ENCODE measurements at regions not wholly inside any gene's neighbourhood (a gene's known extent, or its start where the extent isn't known, plus 50 kb on each side); places are given as distances from the start of the nearest gene placed in this dataset.

GRCh38 chr1:74818241-74818640, 85.3 kb downstream of the TYW3 start:
- no peak for DNase-seq
- Histone ChIP-seq H3K9me3 (ENCODE audit: control insufficient read depth in 2 of 2, insufficient read depth in 1 of 2, low read depth in 1 of 2, low read length in 1 of 2) (no peaks in the 10 kb centered on the region), H3K36me3 (ENCODE audit: control insufficient read depth in 3 of 3, insufficient read depth in 2 of 3, low read depth in 1 of 3, low read length in 3 of 3) (no peaks in the 10 kb centered on the region), H3K4me1 (ENCODE audit: control insufficient read depth in 3 of 3, insufficient read depth in 2 of 3, low read depth in 1 of 3, low read length in 2 of 3) (no peaks in the 10 kb centered on the region), H3K27me3 (ENCODE audit: control insufficient read depth in 3 of 3, insufficient read depth in 3 of 3, low read length in 3 of 3) (no peaks in the 10 kb centered on the region), H3K27ac (ENCODE audit: low read depth in 1 of 3, low read length in 2 of 3) (no peak overlapping the region), H3K4me3 (ENCODE audit: low read depth in 1 of 3, low read length in 3 of 3) (no peak overlapping the region)
- 81 to 88% (median 85%) methylated on average over 1 of the region's 1 CpG for WGBS, 3 donors
- FAIRE-seq, result no peak

GRCh38 chr1:74818661-74819456, 85.9 kb downstream of the TYW3 start:
- FAIRE-seq (no peak), DNase-seq (no peak)
- Histone ChIP-seq H3K9me3 (ENCODE audit: control insufficient read depth in 2 of 2, insufficient read depth in 1 of 2, low read depth in 1 of 2, low read length in 1 of 2) (no peaks in the 10 kb centered on the region), H3K27ac (ENCODE audit: low read depth in 1 of 3, low read length in 2 of 3) (no peak overlapping the region), H3K36me3 (ENCODE audit: control insufficient read depth in 3 of 3, insufficient read depth in 2 of 3, low read depth in 1 of 3, low read length in 3 of 3) (no peaks in the 10 kb centered on the region), H3K27me3 (ENCODE audit: control insufficient read depth in 3 of 3, insufficient read depth in 3 of 3, low read length in 3 of 3) (no peaks in the 10 kb centered on the region), H3K4me3 (ENCODE audit: low read depth in 1 of 3, low read length in 3 of 3) (no peak overlapping the region), H3K4me1 (ENCODE audit: control insufficient read depth in 3 of 3, insufficient read depth in 2 of 3, low read depth in 1 of 3, low read length in 2 of 3) (no peaks in the 10 kb centered on the region)
- WGBS, 3 donors, result 73 to 76% (median 76%) methylated on average over 6 of the region's 6 CpGs

DNA sequence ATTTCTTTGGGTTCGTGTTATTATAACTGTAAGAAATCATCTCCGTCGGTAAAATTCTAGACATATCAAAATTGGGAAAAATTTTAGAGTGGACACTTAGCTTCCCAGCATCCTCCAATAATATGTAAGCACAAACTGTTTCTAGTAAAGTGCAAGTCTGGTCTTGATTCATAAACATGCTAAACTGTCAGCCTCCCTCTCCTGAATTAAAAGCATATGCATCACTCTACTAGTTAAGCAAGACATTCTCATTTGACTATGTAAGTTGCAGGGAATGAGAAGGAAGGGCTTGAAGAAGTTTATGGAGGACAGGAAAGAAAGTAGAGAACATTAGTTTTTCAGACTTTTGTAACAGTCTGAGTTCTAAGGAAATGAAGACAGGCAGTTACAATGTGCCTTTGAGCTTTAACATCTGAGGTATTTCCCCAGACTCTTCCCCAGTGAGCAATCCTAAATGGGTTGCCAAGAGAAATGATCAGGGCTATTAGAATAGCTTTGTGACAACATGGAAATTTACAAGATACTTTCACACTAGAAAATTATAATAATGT, 90.0 kb downstream of the TYW3 start:
- no peaks in the 10 kb centered on the region for H3K36me3 ChIP-seq (ENCODE audit: control insufficient read depth in 3 of 3, insufficient read depth in 2 of 3, low read depth in 1 of 3, low read length in 3 of 3)
- FAIRE-seq (no peak), DNase-seq (no peak)
- H3K27me3 ChIP-seq (ENCODE audit: control insufficient read depth in 3 of 3, insufficient read depth in 3 of 3, low read length in 3 of 3), result no peaks in the 10 kb centered on the region
- 87 to 94% (median 94%) methylated on average over 3 of the region's 3 CpGs for WGBS, 3 donors
- no peak overlapping the region for H3K4me3 ChIP-seq (ENCODE audit: low read depth in 1 of 3, low read length in 3 of 3)
- H3K9me3 ChIP-seq (ENCODE audit: control insufficient read depth in 2 of 2, insufficient read depth in 1 of 2, low read depth in 1 of 2, low read length in 1 of 2), result no peaks in the 10 kb centered on the region
- H3K4me1 ChIP-seq (ENCODE audit: control insufficient read depth in 3 of 3, insufficient read depth in 2 of 3, low read depth in 1 of 3, low read length in 2 of 3), result no peaks in the 10 kb centered on the region
- no peak overlapping the region for H3K27ac ChIP-seq (ENCODE audit: low read depth in 1 of 3, low read length in 2 of 3)

DNA sequence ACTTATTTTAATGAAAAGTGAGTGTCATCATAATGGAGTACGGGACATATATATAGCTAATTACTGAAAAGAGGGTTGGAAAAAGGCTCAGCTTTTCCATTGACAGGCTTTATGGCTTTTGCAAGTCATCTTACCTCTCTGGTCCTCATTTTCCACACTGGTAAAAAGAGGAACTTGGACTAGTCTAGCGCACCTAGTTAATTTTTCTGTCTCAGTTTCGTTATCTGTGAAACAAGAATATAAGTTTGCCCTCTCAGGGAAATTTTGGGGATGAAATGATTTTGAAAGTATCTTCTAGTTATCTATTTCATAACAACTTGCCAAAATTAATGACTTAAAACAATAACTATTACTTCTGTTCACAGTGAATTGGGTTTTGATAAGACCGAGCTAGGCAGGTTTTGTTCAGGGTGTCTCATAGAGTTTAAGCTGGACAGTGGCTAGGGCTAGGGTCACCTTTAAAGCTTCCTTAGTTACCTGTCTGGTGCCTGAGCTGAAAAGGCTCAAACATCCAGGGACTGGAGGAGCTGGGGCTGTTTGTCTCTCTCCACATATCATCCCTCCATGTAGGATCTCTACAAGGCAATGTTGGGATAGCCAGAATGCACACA, 91.7 kb downstream of the TYW3 start:
- Histone ChIP-seq H3K27ac (ENCODE audit: low read depth in 1 of 3, low read length in 2 of 3) (no peak overlapping the region), H3K27me3 (ENCODE audit: control insufficient read depth in 3 of 3, insufficient read depth in 3 of 3, low read length in 3 of 3) (no peaks in the 10 kb centered on the region), H3K4me1 (ENCODE audit: control insufficient read depth in 3 of 3, insufficient read depth in 2 of 3, low read depth in 1 of 3, low read length in 2 of 3) (no peaks in the 10 kb centered on the region), H3K36me3 (ENCODE audit: control insufficient read depth in 3 of 3, insufficient read depth in 2 of 3, low read depth in 1 of 3, low read length in 3 of 3) (no peaks in the 10 kb centered on the region), H3K4me3 (ENCODE audit: low read depth in 1 of 3, low read length in 3 of 3) (no peak overlapping the region), H3K9me3 (ENCODE audit: control insufficient read depth in 2 of 2, insufficient read depth in 1 of 2, low read depth in 1 of 2, low read length in 1 of 2) (no peaks in the 10 kb centered on the region)
- WGBS, 3 donors, result 72 to 87% (median 79%) methylated on average over 4 of the region's 4 CpGs
- no peak for FAIRE-seq
- DNase-seq, result no peak

GRCh38 chr1:74830766-74831165, 97.8 kb downstream of the TYW3 start:
- H3K9me3 ChIP-seq (ENCODE audit: control insufficient read depth in 2 of 2, insufficient read depth in 1 of 2, low read depth in 1 of 2, low read length in 1 of 2), result no peaks in the 10 kb centered on the region
- H3K4me1 ChIP-seq (ENCODE audit: control insufficient read depth in 3 of 3, insufficient read depth in 2 of 3, low read depth in 1 of 3, low read length in 2 of 3), result no peaks in the 10 kb centered on the region
- no peak overlapping the region for H3K27ac ChIP-seq (ENCODE audit: low read depth in 1 of 3, low read length in 2 of 3)
- no peaks in the 10 kb centered on the region for H3K27me3 ChIP-seq (ENCODE audit: control insufficient read depth in 3 of 3, insufficient read depth in 3 of 3, low read length in 3 of 3)
- 89 to 96% (median 91%) methylated on average over 2 of the region's 2 CpGs for WGBS, 3 donors
- no peak overlapping the region for H3K4me3 ChIP-seq (ENCODE audit: low read depth in 1 of 3, low read length in 3 of 3)
- DNase-seq (no peak), FAIRE-seq (no peak)
- no peaks in the 10 kb centered on the region for H3K36me3 ChIP-seq (ENCODE audit: control insufficient read depth in 3 of 3, insufficient read depth in 2 of 3, low read depth in 1 of 3, low read length in 3 of 3)

DNA sequence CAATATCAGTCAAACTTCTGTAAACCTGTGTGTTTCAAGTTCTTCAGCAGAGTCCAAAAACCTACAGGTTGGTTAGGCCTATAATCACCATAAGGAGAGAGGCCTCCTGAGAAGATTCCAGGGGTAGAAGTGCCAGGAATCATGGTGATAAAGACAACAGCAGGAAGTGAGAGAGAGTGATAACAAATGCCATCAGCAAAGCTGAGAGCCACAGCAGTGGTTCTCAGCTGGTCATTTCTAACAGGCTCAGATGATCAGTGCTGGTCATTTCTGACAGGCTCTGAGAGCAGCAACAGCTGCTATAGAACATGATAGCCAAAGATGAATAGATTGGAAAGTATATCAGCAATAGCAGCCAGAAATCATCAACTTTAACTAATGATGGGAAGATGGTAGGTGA, 101.3 kb downstream of the TYW3 start:
- FAIRE-seq (no peak), DNase-seq (no peak)
- H3K27ac ChIP-seq (ENCODE audit: low read depth in 1 of 3, low read length in 2 of 3), result no peak overlapping the region
- H3K4me3 ChIP-seq (ENCODE audit: low read depth in 1 of 3, low read length in 3 of 3), result no peak overlapping the region
- no peaks in the 10 kb centered on the region for H3K9me3 ChIP-seq (ENCODE audit: control insufficient read depth in 2 of 2, insufficient read depth in 1 of 2, low read depth in 1 of 2, low read length in 1 of 2)
- no peaks in the 10 kb centered on the region for H3K36me3 ChIP-seq (ENCODE audit: control insufficient read depth in 3 of 3, insufficient read depth in 2 of 3, low read depth in 1 of 3, low read length in 3 of 3)
- H3K4me1 ChIP-seq (ENCODE audit: control insufficient read depth in 3 of 3, insufficient read depth in 2 of 3, low read depth in 1 of 3, low read length in 2 of 3), result no peaks in the 10 kb centered on the region
- H3K27me3 ChIP-seq (ENCODE audit: control insufficient read depth in 3 of 3, insufficient read depth in 3 of 3, low read length in 3 of 3), result no peaks in the 10 kb centered on the region

GRCh38 chr1:74835051-74835450, 102.1 kb downstream of the TYW3 start:
- DNase-seq (no peak), FAIRE-seq (no peak)
- Histone ChIP-seq H3K27ac (ENCODE audit: low read depth in 1 of 3, low read length in 2 of 3) (no peak overlapping the region), H3K27me3 (ENCODE audit: control insufficient read depth in 3 of 3, insufficient read depth in 3 of 3, low read length in 3 of 3) (no peaks in the 10 kb centered on the region), H3K9me3 (ENCODE audit: control insufficient read depth in 2 of 2, insufficient read depth in 1 of 2, low read depth in 1 of 2, low read length in 1 of 2) (no peaks in the 10 kb centered on the region), H3K4me1 (ENCODE audit: control insufficient read depth in 3 of 3, insufficient read depth in 2 of 3, low read depth in 1 of 3, low read length in 2 of 3) (no peaks in the 10 kb centered on the region), H3K4me3 (ENCODE audit: low read depth in 1 of 3, low read length in 3 of 3) (no peak overlapping the region), H3K36me3 (ENCODE audit: control insufficient read depth in 3 of 3, insufficient read depth in 2 of 3, low read depth in 1 of 3, low read length in 3 of 3) (no peaks in the 10 kb centered on the region)
- WGBS, 3 donors, result 72 to 80% (median 79%) methylated on average over 2 of the region's 2 CpGs

- WGBS, 3 donors, result 62 to 75% (median 73%) methylated on average over 3 of the region's 3 CpGs
- H3K27ac ChIP-seq (ENCODE audit: low read depth in 1 of 3, low read length in 2 of 3), result no peak overlapping the region
These were observed 109.8 kb downstream of the TYW3 start for GRCh38 chr1:74842726-74843125.

More at GRCh38 chr1:74842726-74843125, 109.8 kb downstream of the TYW3 start:
- DNase-seq (no peak), FAIRE-seq (peak; percentile 33)
- H3K27me3 ChIP-seq (ENCODE audit: control insufficient read depth in 3 of 3, insufficient read depth in 3 of 3, low read length in 3 of 3), result no peaks in the 10 kb centered on the region
- H3K4me1 ChIP-seq (ENCODE audit: control insufficient read depth in 3 of 3, insufficient read depth in 2 of 3, low read depth in 1 of 3, low read length in 2 of 3), result no peaks in the 10 kb centered on the region
- H3K36me3 ChIP-seq (ENCODE audit: control insufficient read depth in 3 of 3, insufficient read depth in 2 of 3, low read depth in 1 of 3, low read length in 3 of 3), result no peaks in the 10 kb centered on the region
- H3K9me3 ChIP-seq (ENCODE audit: control insufficient read depth in 2 of 2, insufficient read depth in 1 of 2, low read depth in 1 of 2, low read length in 1 of 2), result no peaks in the 10 kb centered on the region
- H3K4me3 ChIP-seq (ENCODE audit: low read depth in 1 of 3, low read length in 3 of 3), result no peak overlapping the region

All from small intestine (tissue), 7 donors.